ENCODE measurements at regions not wholly inside any gene's neighbourhood (a gene's known extent, or its start where the extent isn't known, plus 50 kb on each side); places are given as distances from the start of the nearest gene placed in this dataset.

DNA sequence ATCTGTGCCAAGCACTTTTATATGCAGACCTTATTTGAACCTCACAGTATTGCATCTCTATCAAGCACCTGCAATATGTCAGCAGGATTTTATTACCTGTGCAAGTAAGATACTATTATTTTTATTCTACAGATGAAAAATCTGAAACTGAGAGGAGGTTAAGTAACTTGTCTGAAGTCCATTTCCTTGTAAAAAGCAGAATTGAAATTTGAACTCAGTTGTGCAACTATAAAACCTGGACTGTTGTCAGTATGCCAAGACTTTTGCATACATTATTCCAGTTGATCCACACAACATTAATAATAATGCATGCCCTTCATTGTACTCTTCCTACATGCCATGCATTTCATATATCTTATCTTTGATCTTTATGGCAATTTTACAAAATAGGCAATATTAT lies 82.2 kb upstream of the BRINP1 start (continued):
- TF ChIP-seq NFYB (CRISPR knock-in tag; conservative IDR thresholded peaks at IDR 0.05; ENCODE audit: low read depth): no peak

DNA sequence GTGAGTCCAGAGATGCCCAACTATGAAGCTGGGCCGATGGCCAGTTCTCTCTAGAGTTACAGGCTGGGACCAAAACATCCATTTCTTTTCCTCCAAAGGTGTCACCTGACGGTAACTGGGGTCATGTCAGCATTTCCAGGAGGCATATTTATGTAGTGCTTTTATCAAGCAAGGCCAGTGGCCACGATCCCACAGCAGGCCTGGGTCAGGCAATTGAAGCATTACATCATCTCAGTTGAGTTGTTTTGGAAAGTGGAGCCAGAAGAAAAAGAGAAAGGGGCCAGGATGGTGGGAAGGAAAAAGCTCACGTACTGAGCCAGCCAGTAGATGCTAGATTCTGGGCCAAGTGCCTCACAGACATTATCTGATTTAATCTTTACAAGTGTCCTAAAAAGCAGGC lies 73.9 kb upstream of the BRINP1 start:
- no peak for ATAC-seq
- H3K36me3 Mint-ChIP-seq: no peaks in the 10 kb centered on the region
- ChIA-PET POLR2A (no interaction called here), CTCF (no interaction called here)
- no peak overlapping the region for H3K27ac Mint-ChIP-seq
- peaks cover 31% of the 10 kb centered on the region for H3K27me3 Mint-ChIP-seq (ENCODE audit: low read depth)
- no peak overlapping the region for H3K4me3 Mint-ChIP-seq
- no peak for TF ChIP-seq RORB (CRISPR knock-in tag; IDR thresholded peaks at IDR 0.05)
- TF ChIP-seq USF1 (CRISPR knock-in tag; IDR thresholded peaks at IDR 0.05): no peak
- no peak for TF ChIP-seq NR2C2 (CRISPR knock-in tag; IDR thresholded peaks at IDR 0.05)
- peaks cover 69% of the 10 kb centered on the region for H3K4me1 Mint-ChIP-seq
- no peak for DNase-seq (ENCODE audit: low spot score)
- no peaks in the 10 kb centered on the region for H3K9me3 Mint-ChIP-seq

GRCh38 chr9:119441832-119442231 lies 72.6 kb upstream of the BRINP1 start:
- no peak for TF ChIP-seq ESRRA (CRISPR knock-in tag; IDR thresholded peaks at IDR 0.05; ENCODE audit: borderline replicate concordance)
- no peak for TF ChIP-seq ATF3 (CRISPR knock-in tag; conservative IDR thresholded peaks at IDR 0.05)
- no peak for TF ChIP-seq ZNF121 (CRISPR knock-in tag; IDR thresholded peaks at IDR 0.05)
- TF ChIP-seq ZNF263 (CRISPR knock-in tag; IDR thresholded peaks at IDR 0.05; ENCODE audit: low read depth): no peak
- TF ChIP-seq, protein P1, sequence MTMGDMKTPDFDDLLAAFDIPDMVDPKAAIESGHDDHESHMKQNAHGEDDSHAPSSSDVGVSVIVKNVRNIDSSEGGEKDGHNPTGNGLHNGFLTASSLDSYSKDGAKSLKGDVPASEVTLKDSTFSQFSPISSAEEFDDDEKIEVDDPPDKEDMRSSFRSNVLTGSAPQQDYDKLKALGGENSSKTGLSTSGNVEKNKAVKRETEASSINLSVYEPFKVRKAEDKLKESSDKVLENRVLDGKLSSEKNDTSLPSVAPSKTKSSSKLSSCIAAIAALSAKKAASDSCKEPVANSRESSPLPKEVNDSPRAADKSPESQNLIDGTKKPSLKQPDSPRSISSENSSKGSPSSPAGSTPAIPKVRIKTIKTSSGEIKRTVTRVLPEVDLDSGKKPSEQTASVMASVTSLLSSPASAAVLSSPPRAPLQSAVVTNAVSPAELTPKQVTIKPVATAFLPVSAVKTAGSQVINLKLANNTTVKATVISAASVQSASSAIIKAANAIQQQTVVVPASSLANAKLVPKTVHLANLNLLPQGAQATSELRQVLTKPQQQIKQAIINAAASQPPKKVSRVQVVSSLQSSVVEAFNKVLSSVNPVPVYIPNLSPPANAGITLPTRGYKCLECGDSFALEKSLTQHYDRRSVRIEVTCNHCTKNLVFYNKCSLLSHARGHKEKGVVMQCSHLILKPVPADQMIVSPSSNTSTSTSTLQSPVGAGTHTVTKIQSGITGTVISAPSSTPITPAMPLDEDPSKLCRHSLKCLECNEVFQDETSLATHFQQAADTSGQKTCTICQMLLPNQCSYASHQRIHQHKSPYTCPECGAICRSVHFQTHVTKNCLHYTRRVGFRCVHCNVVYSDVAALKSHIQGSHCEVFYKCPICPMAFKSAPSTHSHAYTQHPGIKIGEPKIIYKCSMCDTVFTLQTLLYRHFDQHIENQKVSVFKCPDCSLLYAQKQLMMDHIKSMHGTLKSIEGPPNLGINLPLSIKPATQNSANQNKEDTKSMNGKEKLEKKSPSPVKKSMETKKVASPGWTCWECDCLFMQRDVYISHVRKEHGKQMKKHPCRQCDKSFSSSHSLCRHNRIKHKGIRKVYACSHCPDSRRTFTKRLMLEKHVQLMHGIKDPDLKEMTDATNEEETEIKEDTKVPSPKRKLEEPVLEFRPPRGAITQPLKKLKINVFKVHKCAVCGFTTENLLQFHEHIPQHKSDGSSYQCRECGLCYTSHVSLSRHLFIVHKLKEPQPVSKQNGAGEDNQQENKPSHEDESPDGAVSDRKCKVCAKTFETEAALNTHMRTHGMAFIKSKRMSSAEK (CRISPR knock-in tag; IDR thresholded peaks at IDR 0.05; ENCODE audit: borderline replicate concordance): no peak
- TF ChIP-seq ZNF671 (CRISPR knock-in tag; IDR thresholded peaks at IDR 0.05): no peak
- TF ChIP-seq JAZF1 (CRISPR knock-in tag; IDR thresholded peaks at IDR 0.05): no peak
- 0 out of 2 replicates have a peak, but pooled peaks have one; percentile 50 for TF ChIP-seq GTF2I (CRISPR knock-in tag; conservative IDR thresholded peaks at IDR 0.05)
- H3K9me3 Mint-ChIP-seq: no peaks in the 10 kb centered on the region
- H3K27ac Mint-ChIP-seq: no peak overlapping the region
- no peaks in the 10 kb centered on the region for H3K36me3 Mint-ChIP-seq
- DNase-seq (ENCODE audit: low spot score): no peak
- POLR2A ChIA-PET: no interaction called here
- H3K4me3 Mint-ChIP-seq: no peak overlapping the region
- ATAC-seq: no peak
- H3K27me3 Mint-ChIP-seq (ENCODE audit: low read depth): peaks cover 31% of the 10 kb centered on the region
- CTCF ChIA-PET: interaction anchor here (1.4 kb wide), 1 partner anchor 45 kb away, joined by 3 read pairs; no protein-coding TSS in a partner anchor
- H3K4me1 Mint-ChIP-seq: peaks cover 70% of the 10 kb centered on the region

GRCh38 chr9:119441338-119441737 lies 72.1 kb upstream of the BRINP1 start:
- CTCF ChIA-PET: interaction anchor here (1.4 kb wide), 1 partner anchor 46 kb away, joined by 3 read pairs; no protein-coding TSS in a partner anchor
- H3K36me3 Mint-ChIP-seq: no peaks in the 10 kb centered on the region
- H3K27ac Mint-ChIP-seq: peak overlapping the region; percentile 66; the same call in 1 of the 2 replicates
- peaks cover 31% of the 10 kb centered on the region for H3K27me3 Mint-ChIP-seq (ENCODE audit: low read depth)
- no peaks in the 10 kb centered on the region for H3K9me3 Mint-ChIP-seq
- ATAC-seq (peak; percentile 95), DNase-seq (ENCODE audit: low spot score) (peak; percentile 24)
- POLR2A ChIA-PET: no interaction called here
- peaks cover 70% of the 10 kb centered on the region for H3K4me1 Mint-ChIP-seq
- peak overlapping the region; percentile 48 for H3K4me3 Mint-ChIP-seq
- TF ChIP-seq CREB1 (CRISPR knock-in tag; IDR thresholded peaks at IDR 0.05): no peak
- TF ChIP-seq ZNF138 (CRISPR knock-in tag; conservative IDR thresholded peaks at IDR 0.05): no peak
- TF ChIP-seq ZNF396 (CRISPR knock-in tag; IDR thresholded peaks at IDR 0.05; ENCODE audit: borderline replicate concordance): no peak
- TF ChIP-seq JUN (CRISPR knock-in tag; IDR thresholded peaks at IDR 0.05): no peak
- TF ChIP-seq, protein P2, sequence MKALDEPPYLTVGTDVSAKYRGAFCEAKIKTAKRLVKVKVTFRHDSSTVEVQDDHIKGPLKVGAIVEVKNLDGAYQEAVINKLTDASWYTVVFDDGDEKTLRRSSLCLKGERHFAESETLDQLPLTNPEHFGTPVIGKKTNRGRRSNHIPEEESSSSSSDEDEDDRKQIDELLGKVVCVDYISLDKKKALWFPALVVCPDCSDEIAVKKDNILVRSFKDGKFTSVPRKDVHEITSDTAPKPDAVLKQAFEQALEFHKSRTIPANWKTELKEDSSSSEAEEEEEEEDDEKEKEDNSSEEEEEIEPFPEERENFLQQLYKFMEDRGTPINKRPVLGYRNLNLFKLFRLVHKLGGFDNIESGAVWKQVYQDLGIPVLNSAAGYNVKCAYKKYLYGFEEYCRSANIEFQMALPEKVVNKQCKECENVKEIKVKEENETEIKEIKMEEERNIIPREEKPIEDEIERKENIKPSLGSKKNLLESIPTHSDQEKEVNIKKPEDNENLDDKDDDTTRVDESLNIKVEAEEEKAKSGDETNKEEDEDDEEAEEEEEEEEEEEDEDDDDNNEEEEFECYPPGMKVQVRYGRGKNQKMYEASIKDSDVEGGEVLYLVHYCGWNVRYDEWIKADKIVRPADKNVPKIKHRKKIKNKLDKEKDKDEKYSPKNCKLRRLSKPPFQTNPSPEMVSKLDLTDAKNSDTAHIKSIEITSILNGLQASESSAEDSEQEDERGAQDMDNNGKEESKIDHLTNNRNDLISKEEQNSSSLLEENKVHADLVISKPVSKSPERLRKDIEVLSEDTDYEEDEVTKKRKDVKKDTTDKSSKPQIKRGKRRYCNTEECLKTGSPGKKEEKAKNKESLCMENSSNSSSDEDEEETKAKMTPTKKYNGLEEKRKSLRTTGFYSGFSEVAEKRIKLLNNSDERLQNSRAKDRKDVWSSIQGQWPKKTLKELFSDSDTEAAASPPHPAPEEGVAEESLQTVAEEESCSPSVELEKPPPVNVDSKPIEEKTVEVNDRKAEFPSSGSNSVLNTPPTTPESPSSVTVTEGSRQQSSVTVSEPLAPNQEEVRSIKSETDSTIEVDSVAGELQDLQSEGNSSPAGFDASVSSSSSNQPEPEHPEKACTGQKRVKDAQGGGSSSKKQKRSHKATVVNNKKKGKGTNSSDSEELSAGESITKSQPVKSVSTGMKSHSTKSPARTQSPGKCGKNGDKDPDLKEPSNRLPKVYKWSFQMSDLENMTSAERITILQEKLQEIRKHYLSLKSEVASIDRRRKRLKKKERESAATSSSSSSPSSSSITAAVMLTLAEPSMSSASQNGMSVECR (CRISPR knock-in tag; IDR thresholded peaks at IDR 0.05; ENCODE audit: borderline replicate concordance): no peak
- TF ChIP-seq, protein P3, sequence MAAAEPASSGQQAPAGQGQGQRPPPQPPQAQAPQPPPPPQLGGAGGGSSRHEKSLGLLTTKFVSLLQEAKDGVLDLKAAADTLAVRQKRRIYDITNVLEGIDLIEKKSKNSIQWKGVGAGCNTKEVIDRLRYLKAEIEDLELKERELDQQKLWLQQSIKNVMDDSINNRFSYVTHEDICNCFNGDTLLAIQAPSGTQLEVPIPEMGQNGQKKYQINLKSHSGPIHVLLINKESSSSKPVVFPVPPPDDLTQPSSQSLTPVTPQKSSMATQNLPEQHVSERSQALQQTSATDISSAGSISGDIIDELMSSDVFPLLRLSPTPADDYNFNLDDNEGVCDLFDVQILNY (CRISPR knock-in tag; IDR thresholded peaks at IDR 0.05): no peak
- TF ChIP-seq JAZF1 (CRISPR knock-in tag; IDR thresholded peaks at IDR 0.05): no peak
- no peak for TF ChIP-seq IRF1 (CRISPR knock-in tag; IDR thresholded peaks at IDR 0.05)
- TF ChIP-seq SP1 (CRISPR knock-in tag; conservative IDR thresholded peaks at IDR 0.05): no peak
